Large intestine (tissue), 3 donors: ENCODE measurements at regions not wholly inside any gene's neighbourhood (a gene's known extent, or its start where the extent isn't known, plus 50 kb on each side); places are given as distances from the start of the nearest gene placed in this dataset.
"Not testable (repeated sequence)": the region's sequence is repeated elsewhere in the genome, so short reads cannot be mapped to it uniquely, and the experiment has no call there.

Experiments
- DNase-seq, 2 donors: peaks; one replicate each; pipeline versions ENCODE4 v3.0.0 to v3.0.0-alpha.2; 2013
- H3K27ac ChIP-seq: one replicate; pipeline ENCODE4 v1.5.1; 2013; ENCODE audit warnings: low read length
- H3K27me3 ChIP-seq: 2 replicates; pipeline ENCODE4 v1.6.1; 2013; ENCODE audit warnings: low read length; ENCODE audit not compliant: control insufficient read depth, insufficient read depth
- H3K36me3 ChIP-seq: 2 replicates; pipeline ENCODE4 v1.6.1; 2013; ENCODE audit warnings: low read length; ENCODE audit not compliant: control insufficient read depth, insufficient read depth
- H3K4me1 ChIP-seq: one replicate; pipeline ENCODE4 v1.6.1; 2013; ENCODE audit warnings: low read length; ENCODE audit not compliant: control insufficient read depth, insufficient read depth
- H3K4me3 ChIP-seq: one replicate; pipeline ENCODE4 v1.5.1; 2013; ENCODE audit warnings: low read length
- H3K9me3 ChIP-seq: one replicate; pipeline ENCODE4 v1.6.1; 2013; ENCODE audit warnings: mild to moderate bottlenecking, low read depth, low read length, moderate library complexity; ENCODE audit not compliant: control insufficient read depth
- WGBS: methylation state at CpG from one replicate; pipeline ENCODE4 v1.1.5; 2013; ENCODE audit warnings: low lambda C conversion rate; ENCODE audit not compliant: insufficient coverage; 5-methylcytosine and 5-hydroxymethylcytosine counted together

- Histone ChIP-seq H3K27ac (no peak overlapping the region), H3K9me3 (no peaks in the 10 kb centered on the region), H3K4me1 (no peaks in the 10 kb centered on the region), H3K4me3 (no peak overlapping the region), H3K36me3 (no peaks in the 10 kb centered on the region), H3K27me3 (no peaks in the 10 kb centered on the region)
- DNase-seq, result no peak
- no CpG with 5 or more reads among the region's 1 CpG for WGBS
Observed at GRCh38 chr7:51878865-51879264, 562.3 kb upstream of the COBL start.

- no peaks in the 10 kb centered on the region for H3K36me3 ChIP-seq
- no peak for DNase-seq
- H3K27ac ChIP-seq, result no peak overlapping the region
- no peaks in the 10 kb centered on the region for H3K9me3 ChIP-seq
- no peak overlapping the region for H3K4me3 ChIP-seq
- no peaks in the 10 kb centered on the region for H3K27me3 ChIP-seq
- H3K4me1 ChIP-seq, result no peaks in the 10 kb centered on the region
- 86% methylated on average over 1 of the region's 6 CpGs for WGBS
Observed at GRCh38 chr7:51869452-51869851, 552.8 kb upstream of the COBL start.

- Histone ChIP-seq H3K27me3 (no peaks in the 10 kb centered on the region), H3K9me3 (no peaks in the 10 kb centered on the region), H3K36me3 (no peaks in the 10 kb centered on the region), H3K4me3 (no peak overlapping the region), H3K4me1 (no peaks in the 10 kb centered on the region), H3K27ac (no peak overlapping the region)
- no CpG with 5 or more reads among the region's 2 CpGs for WGBS
- no peak for DNase-seq
Observed at GRCh38 chr7:51867117-51867516, 550.5 kb upstream of the COBL start.

GRCh38 chr7:51860305-51860704, 543.7 kb upstream of the COBL start:
- H3K9me3 ChIP-seq, result peaks cover 2% of the 10 kb centered on the region
- H3K4me1 ChIP-seq, result no peaks in the 10 kb centered on the region
- no CpG with 5 or more reads among the region's 2 CpGs for WGBS
- H3K27me3 ChIP-seq, result no peaks in the 10 kb centered on the region
- no peak for DNase-seq
- H3K27ac ChIP-seq, result no peak overlapping the region
- no peak overlapping the region for H3K4me3 ChIP-seq
- H3K36me3 ChIP-seq, result no peaks in the 10 kb centered on the region

GRCh38 chr7:51850126-51850525, 533.5 kb upstream of the COBL start:
- Histone ChIP-seq H3K36me3 (no peaks in the 10 kb centered on the region), H3K4me3 (no peak overlapping the region), H3K4me1 (no peaks in the 10 kb centered on the region), H3K9me3 (peaks cover under 1% of the 10 kb centered on the region), H3K27me3 (no peaks in the 10 kb centered on the region), H3K27ac (no peak overlapping the region)
- no CpG with 5 or more reads among the region's 2 CpGs for WGBS
- DNase-seq, result no peak

GRCh38 chr7:51847461-51848134, 531.0 kb upstream of the COBL start:
- 67% methylated on average over 1 of the region's 7 CpGs for WGBS
- no peak overlapping the region for H3K27ac ChIP-seq
- peaks cover 3% of the 10 kb centered on the region for H3K9me3 ChIP-seq
- H3K4me3 ChIP-seq, result no peak overlapping the region
- DNase-seq, result no peak
- no peaks in the 10 kb centered on the region for H3K36me3 ChIP-seq
- H3K27me3 ChIP-seq, result no peaks in the 10 kb centered on the region
- H3K4me1 ChIP-seq, result no peaks in the 10 kb centered on the region

- not testable (repeated sequence) for H3K9me3 ChIP-seq, DNase-seq, H3K4me3 ChIP-seq, H3K27ac ChIP-seq, H3K27me3 ChIP-seq, H3K36me3 ChIP-seq, H3K4me1 ChIP-seq
- 100% methylated on average over 2 of the region's 18 CpGs for WGBS
Observed at GRCh38 chr7:51839130-51839529, 522.5 kb upstream of the COBL start.

- no peaks in the 10 kb centered on the region for H3K36me3 ChIP-seq
- no peak overlapping the region for H3K27ac ChIP-seq
- WGBS, result 80% methylated on average over 2 of the region's 2 CpGs
- H3K4me3 ChIP-seq, result no peak overlapping the region
- no peak for DNase-seq
- H3K9me3 ChIP-seq, result no peaks in the 10 kb centered on the region
- H3K4me1 ChIP-seq, result no peaks in the 10 kb centered on the region
- no peaks in the 10 kb centered on the region for H3K27me3 ChIP-seq
Observed at GRCh38 chr7:51827631-51828030, 511.0 kb upstream of the COBL start.

- H3K4me1 ChIP-seq, result no peaks in the 10 kb centered on the region
- WGBS, result 60% methylated on average over 1 of the region's 7 CpGs
- H3K9me3 ChIP-seq, result no peaks in the 10 kb centered on the region
- no peak overlapping the region for H3K27ac ChIP-seq
- no peak for DNase-seq
- H3K36me3 ChIP-seq, result no peaks in the 10 kb centered on the region
- H3K27me3 ChIP-seq, result no peaks in the 10 kb centered on the region
- H3K4me3 ChIP-seq, result no peak overlapping the region
Observed at GRCh38 chr7:51824050-51824449, 507.4 kb upstream of the COBL start.

- Histone ChIP-seq H3K36me3 (no peaks in the 10 kb centered on the region), H3K9me3 (no peaks in the 10 kb centered on the region), H3K27ac (no peak overlapping the region), H3K4me1 (no peaks in the 10 kb centered on the region), H3K27me3 (no peaks in the 10 kb centered on the region), H3K4me3 (no peak overlapping the region)
- no peak for DNase-seq
- 100% methylated on average over 1 of the region's 3 CpGs for WGBS
Observed at GRCh38 chr7:51823437-51823836, 506.8 kb upstream of the COBL start.

- no peak for DNase-seq
- Histone ChIP-seq H3K27ac (no peak overlapping the region), H3K27me3 (no peaks in the 10 kb centered on the region), H3K4me3 (no peak overlapping the region), H3K9me3 (no peaks in the 10 kb centered on the region), H3K4me1 (no peaks in the 10 kb centered on the region), H3K36me3 (no peaks in the 10 kb centered on the region)
- WGBS, result 100% methylated on average over 1 of the region's 5 CpGs
Observed at GRCh38 chr7:51817694-51818225, 501.2 kb upstream of the COBL start.
